ENCODE measurements at regions not wholly inside any gene's neighbourhood (a gene's known extent, or its start where the extent isn't known, plus 50 kb on each side); places are given as distances from the start of the nearest gene placed in this dataset.
A peak's percentile ranks its signal among the peaks of the same experiment; 100 is the strongest.

DNA sequence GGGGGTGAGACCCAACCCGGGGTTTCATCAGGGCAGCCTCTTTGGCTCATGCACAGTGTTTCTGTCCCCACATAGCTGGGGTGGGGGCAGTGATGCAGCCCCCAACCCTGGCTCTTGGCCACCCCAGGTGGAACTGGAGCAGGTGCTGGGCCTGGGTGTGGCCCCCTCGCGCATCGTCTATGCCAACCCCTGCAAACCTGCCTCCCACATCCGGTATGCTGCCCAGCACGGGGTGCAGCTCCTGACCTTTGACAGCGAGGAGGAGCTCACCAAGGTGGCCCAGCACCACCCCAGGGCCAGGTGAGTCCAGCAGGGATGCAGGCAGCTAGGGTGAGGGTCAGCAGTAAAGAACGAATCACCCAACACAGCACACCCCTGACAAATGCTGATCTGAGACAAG lies 72.3 kb upstream of the TINAGL1 start:
- H3K4me1 ChIP-seq (ENCODE audit: insufficient read depth, low read length) = peaks cover 10% of the 10 kb centered on the region
- no peaks in the 10 kb centered on the region for H3K36me3 Mint-ChIP-seq (ENCODE audit: low read depth, unreplicated experiment)
- H3K4me2 ChIP-seq (ENCODE audit: low read length) = no peak overlapping the region
- H3K27me3 ChIP-seq (ENCODE audit: insufficient read depth, low read length) = peaks cover 48% of the 10 kb centered on the region
- no peak overlapping the region for H3K27ac ChIP-seq (ENCODE audit: low read depth, low read length)
- H2AFZ ChIP-seq (ENCODE audit: low read depth, low read length) = no peak overlapping the region
- no peaks in the 10 kb centered on the region for H3K79me2 ChIP-seq (ENCODE audit: insufficient read depth, low read length)
- H3K36me3 ChIP-seq (ENCODE audit: insufficient read depth, low read length) = no peaks in the 10 kb centered on the region
- peaks cover 42% of the 10 kb centered on the region for H3K27me3 Mint-ChIP-seq (ENCODE audit: low read depth, unreplicated experiment)
- no peak overlapping the region for H3K9ac ChIP-seq (ENCODE audit: low read length)
- no peak for TF ChIP-seq EZH2 (IDR thresholded peaks at IDR 0.05; ENCODE audit: insufficient read depth, low read length)
- TF ChIP-seq, protein P1, sequence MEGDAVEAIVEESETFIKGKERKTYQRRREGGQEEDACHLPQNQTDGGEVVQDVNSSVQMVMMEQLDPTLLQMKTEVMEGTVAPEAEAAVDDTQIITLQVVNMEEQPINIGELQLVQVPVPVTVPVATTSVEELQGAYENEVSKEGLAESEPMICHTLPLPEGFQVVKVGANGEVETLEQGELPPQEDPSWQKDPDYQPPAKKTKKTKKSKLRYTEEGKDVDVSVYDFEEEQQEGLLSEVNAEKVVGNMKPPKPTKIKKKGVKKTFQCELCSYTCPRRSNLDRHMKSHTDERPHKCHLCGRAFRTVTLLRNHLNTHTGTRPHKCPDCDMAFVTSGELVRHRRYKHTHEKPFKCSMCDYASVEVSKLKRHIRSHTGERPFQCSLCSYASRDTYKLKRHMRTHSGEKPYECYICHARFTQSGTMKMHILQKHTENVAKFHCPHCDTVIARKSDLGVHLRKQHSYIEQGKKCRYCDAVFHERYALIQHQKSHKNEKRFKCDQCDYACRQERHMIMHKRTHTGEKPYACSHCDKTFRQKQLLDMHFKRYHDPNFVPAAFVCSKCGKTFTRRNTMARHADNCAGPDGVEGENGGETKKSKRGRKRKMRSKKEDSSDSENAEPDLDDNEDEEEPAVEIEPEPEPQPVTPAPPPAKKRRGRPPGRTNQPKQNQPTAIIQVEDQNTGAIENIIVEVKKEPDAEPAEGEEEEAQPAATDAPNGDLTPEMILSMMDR (IDR thresholded peaks at IDR 0.05; ENCODE audit: insufficient read depth, low read depth, low read length) = no peak
- no peak overlapping the region for H3K4me3 Mint-ChIP-seq (ENCODE audit: unreplicated experiment)
- no peak overlapping the region for H3K27ac Mint-ChIP-seq (ENCODE audit: unreplicated experiment)
- H4K20me1 ChIP-seq (ENCODE audit: insufficient read depth, low read length) = no peaks in the 10 kb centered on the region
- FAIRE-seq (no peak), DNase-seq (ENCODE audit: low read depth) (no peak)
- H3K9me3 ChIP-seq (ENCODE audit: insufficient read depth, low read depth, low read length) = no peaks in the 10 kb centered on the region
- H3K9me3 Mint-ChIP-seq (ENCODE audit: unreplicated experiment) = no peaks in the 10 kb centered on the region
- H3K4me3 ChIP-seq (ENCODE audit: insufficient read depth, low read depth, low read length) = no peak overlapping the region
- H3K4me1 Mint-ChIP-seq (ENCODE audit: low read depth, unreplicated experiment) = peaks cover 10% of the 10 kb centered on the region

DNA sequence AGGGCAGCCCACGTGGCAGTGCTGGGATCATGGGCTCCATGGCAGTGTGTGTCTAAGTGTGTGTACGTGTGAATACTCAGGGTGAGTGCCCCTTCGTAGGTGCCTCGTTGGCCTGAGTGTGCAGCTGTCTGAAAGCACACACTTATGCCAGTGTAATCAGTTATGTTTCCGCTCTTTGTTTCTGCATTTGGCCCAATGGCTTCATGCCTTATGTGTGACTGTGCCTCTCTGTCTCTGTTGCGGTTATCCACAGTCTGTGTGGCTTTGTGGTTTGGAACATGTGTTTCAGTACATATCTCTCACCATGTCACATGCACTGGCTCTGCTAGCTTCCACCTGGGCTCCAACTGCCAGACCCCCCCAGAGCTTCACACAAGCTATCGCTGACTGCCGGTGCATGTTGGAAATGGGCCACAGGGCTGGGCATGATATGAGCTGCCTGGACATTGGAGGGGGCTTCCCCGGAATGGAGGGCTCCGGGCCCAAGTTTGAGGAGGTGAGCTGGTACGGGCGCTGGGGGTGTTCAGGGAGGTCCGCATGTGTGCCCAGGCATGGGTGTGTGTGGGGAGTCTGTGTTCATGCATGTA lies 70.3 kb upstream of the TINAGL1 start:
- Mint-ChIP-seq H3K27me3 (ENCODE audit: low read depth, unreplicated experiment) (peaks cover 38% of the 10 kb centered on the region), H3K27ac (ENCODE audit: unreplicated experiment) (peak overlapping the region; percentile 48), H3K4me3 (ENCODE audit: unreplicated experiment) (no peak overlapping the region), H3K36me3 (ENCODE audit: low read depth, unreplicated experiment) (no peaks in the 10 kb centered on the region), H3K9me3 (ENCODE audit: unreplicated experiment) (no peaks in the 10 kb centered on the region), H3K4me1 (ENCODE audit: low read depth, unreplicated experiment) (peaks cover 12% of the 10 kb centered on the region)
- Histone ChIP-seq H4K20me1 (ENCODE audit: insufficient read depth, low read length) (no peaks in the 10 kb centered on the region), H3K36me3 (ENCODE audit: insufficient read depth, low read length) (no peaks in the 10 kb centered on the region), H3K4me2 (ENCODE audit: low read length) (peak overlapping the region; percentile 60), H3K27ac (ENCODE audit: low read depth, low read length) (no peak overlapping the region), H3K9ac (ENCODE audit: low read length) (no peak overlapping the region), H2AFZ (ENCODE audit: low read depth, low read length) (no peak overlapping the region), H3K79me2 (ENCODE audit: insufficient read depth, low read length) (no peaks in the 10 kb centered on the region), H3K4me1 (ENCODE audit: insufficient read depth, low read length) (peaks cover 10% of the 10 kb centered on the region), H3K9me3 (ENCODE audit: insufficient read depth, low read depth, low read length) (no peaks in the 10 kb centered on the region), H3K27me3 (ENCODE audit: insufficient read depth, low read length) (peaks cover 37% of the 10 kb centered on the region), H3K4me3 (ENCODE audit: insufficient read depth, low read depth, low read length) (no peak overlapping the region)
- TF ChIP-seq, protein P1 (IDR thresholded peaks at IDR 0.05; ENCODE audit: insufficient read depth, low read depth, low read length) = no peak
- no peak for TF ChIP-seq EZH2 (IDR thresholded peaks at IDR 0.05; ENCODE audit: insufficient read depth, low read length)
- peak; percentile 81 for FAIRE-seq
- peak; percentile 87 for DNase-seq (ENCODE audit: low read depth)

DNA sequence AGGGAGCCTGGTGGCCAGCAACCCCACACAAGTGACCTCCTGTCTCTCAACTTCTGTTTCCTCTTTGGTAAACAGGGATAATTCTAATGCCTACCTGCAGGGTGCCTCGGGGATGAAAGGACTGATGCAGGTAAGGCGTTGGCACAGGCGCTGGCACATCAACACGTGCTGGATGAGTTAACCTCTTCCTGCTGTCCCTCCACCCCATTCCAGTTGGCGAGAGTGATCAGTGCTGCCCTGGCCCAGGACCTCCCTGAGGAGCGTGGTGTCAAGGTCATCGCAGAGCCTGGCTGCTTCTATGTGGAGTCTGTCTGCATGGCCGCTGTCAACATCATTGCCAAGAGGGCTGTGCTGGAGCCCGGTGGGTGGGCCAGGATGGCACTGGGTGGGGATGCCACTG lies 69.1 kb upstream of the TINAGL1 start:
- H3K4me3 ChIP-seq (ENCODE audit: insufficient read depth, low read depth, low read length) = no peak overlapping the region
- no peak overlapping the region for H3K4me2 ChIP-seq (ENCODE audit: low read length)
- H4K20me1 ChIP-seq (ENCODE audit: insufficient read depth, low read length) = no peaks in the 10 kb centered on the region
- no peaks in the 10 kb centered on the region for H3K9me3 ChIP-seq (ENCODE audit: insufficient read depth, low read depth, low read length)
- peaks cover 10% of the 10 kb centered on the region for H3K4me1 ChIP-seq (ENCODE audit: insufficient read depth, low read length)
- Mint-ChIP-seq H3K36me3 (ENCODE audit: low read depth, unreplicated experiment) (no peaks in the 10 kb centered on the region), H3K4me1 (ENCODE audit: low read depth, unreplicated experiment) (peaks cover 12% of the 10 kb centered on the region), H3K9me3 (ENCODE audit: unreplicated experiment) (no peaks in the 10 kb centered on the region), H3K27me3 (ENCODE audit: low read depth, unreplicated experiment) (peaks cover 41% of the 10 kb centered on the region), H3K27ac (ENCODE audit: unreplicated experiment) (no peak overlapping the region), H3K4me3 (ENCODE audit: unreplicated experiment) (no peak overlapping the region)
- no peak overlapping the region for H3K27ac ChIP-seq (ENCODE audit: low read depth, low read length)
- H3K27me3 ChIP-seq (ENCODE audit: insufficient read depth, low read length) = peaks cover 37% of the 10 kb centered on the region
- no peaks in the 10 kb centered on the region for H3K36me3 ChIP-seq (ENCODE audit: insufficient read depth, low read length)
- no peak overlapping the region for H3K9ac ChIP-seq (ENCODE audit: low read length)
- TF ChIP-seq, protein P1 (IDR thresholded peaks at IDR 0.05; ENCODE audit: insufficient read depth, low read depth, low read length) = no peak
- no peak for TF ChIP-seq EZH2 (IDR thresholded peaks at IDR 0.05; ENCODE audit: insufficient read depth, low read length)
- H3K79me2 ChIP-seq (ENCODE audit: insufficient read depth, low read length) = no peaks in the 10 kb centered on the region
- DNase-seq (ENCODE audit: low read depth) = no peak
- no peak overlapping the region for H2AFZ ChIP-seq (ENCODE audit: low read depth, low read length)
- FAIRE-seq = no peak
